Testis (tissue), 2 donors: ENCODE measurements at regions not wholly inside any gene's neighbourhood (a gene's known extent, or its start where the extent isn't known, plus 50 kb on each side); places are given as distances from the start of the nearest gene placed in this dataset.

ENCODE experiments used
- POLR2A ChIP-seq: fragments of 450-650 bp; IDR thresholded peaks from one replicate; pipeline ENCODE4 v1.6.1; 2017; ENCODE audit warnings: antibody characterized with exemption, mild to moderate bottlenecking, moderate library complexity
- TF ChIP-seq, protein P1 (sequence below), 3 experiments: fragments of 450-650 bp in 2 of 3; fragments of 200-600 bp in 1 of 3; sonication (generic) in 1 of 3; IDR thresholded peaks; one replicate each; pipeline ENCODE4 v1.5.1; 2016 to 2019; ENCODE audit warnings: antibody characterized with exemption in 3 of 3, mild to moderate bottlenecking in 2 of 3, moderate library complexity in 1 of 3

DNA sequence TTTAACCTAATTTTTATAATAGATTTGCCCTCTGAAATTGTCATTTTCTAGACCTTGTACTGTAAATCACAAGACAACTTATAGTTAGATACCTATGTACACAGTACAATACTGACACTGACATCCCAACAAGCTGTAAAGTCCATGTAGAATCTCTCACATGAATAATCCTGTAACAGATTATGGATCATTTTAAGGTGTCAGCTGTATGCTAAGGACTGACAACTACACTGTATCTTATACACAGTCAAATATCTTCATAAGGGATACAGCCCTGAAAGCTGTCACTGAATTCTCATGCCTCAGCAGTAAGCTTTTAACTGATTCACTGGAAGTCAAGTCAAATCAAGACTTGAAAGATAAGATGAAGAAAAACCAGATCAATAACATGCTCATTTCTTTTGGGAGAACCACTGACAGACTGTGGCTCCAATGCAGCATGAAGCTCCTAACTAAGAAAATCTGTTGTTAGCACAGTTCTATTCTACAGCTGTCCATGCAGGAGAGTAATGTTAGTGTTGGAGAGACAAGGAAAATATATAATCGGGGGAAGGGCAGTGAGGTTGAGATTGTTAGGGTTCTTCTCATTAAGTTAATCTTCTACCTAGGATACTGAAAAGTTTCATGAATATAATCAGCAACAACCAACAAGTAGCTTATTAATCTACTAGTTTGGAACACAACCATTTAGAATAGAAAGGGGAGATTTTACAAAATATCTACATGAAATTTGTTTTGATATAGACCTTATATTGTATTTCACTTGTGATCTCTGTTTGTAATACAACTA is 612.0 kb downstream of the PCDH18 start:
- TF ChIP-seq, protein P1, sequence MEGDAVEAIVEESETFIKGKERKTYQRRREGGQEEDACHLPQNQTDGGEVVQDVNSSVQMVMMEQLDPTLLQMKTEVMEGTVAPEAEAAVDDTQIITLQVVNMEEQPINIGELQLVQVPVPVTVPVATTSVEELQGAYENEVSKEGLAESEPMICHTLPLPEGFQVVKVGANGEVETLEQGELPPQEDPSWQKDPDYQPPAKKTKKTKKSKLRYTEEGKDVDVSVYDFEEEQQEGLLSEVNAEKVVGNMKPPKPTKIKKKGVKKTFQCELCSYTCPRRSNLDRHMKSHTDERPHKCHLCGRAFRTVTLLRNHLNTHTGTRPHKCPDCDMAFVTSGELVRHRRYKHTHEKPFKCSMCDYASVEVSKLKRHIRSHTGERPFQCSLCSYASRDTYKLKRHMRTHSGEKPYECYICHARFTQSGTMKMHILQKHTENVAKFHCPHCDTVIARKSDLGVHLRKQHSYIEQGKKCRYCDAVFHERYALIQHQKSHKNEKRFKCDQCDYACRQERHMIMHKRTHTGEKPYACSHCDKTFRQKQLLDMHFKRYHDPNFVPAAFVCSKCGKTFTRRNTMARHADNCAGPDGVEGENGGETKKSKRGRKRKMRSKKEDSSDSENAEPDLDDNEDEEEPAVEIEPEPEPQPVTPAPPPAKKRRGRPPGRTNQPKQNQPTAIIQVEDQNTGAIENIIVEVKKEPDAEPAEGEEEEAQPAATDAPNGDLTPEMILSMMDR (IDR thresholded peaks at IDR 0.05) = no peak
- TF ChIP-seq POLR2A = no peak
